ENCODE measurements at regions not wholly inside any gene's neighbourhood (a gene's known extent, or its start where the extent isn't known, plus 50 kb on each side); places are given as distances from the start of the nearest gene placed in this dataset.

GRCh38 chr6:120392941-120393340, 941.3 kb downstream of the TBC1D32 start:
- TF ChIP-seq ESRRA (IDR thresholded peaks at IDR 0.05; ENCODE audit: borderline replicate concordance, low read depth) (no peak), POLR2AphosphoS5 (IDR thresholded peaks at IDR 0.05; ENCODE audit: control insufficient read depth, insufficient read depth, low read depth, low read length) (no peak), SPI1 (IDR thresholded peaks at IDR 0.05; ENCODE audit: borderline replicate concordance, low read depth, low read length) (no peak), FOXK2 (conservative IDR thresholded peaks at IDR 0.05 in 1 of 2, IDR thresholded peaks at IDR 0.05 in 1 of 2; ENCODE audit: low read depth in 2 of 2) (no peak), FOS (IDR thresholded peaks at IDR 0.05; ENCODE audit: extremely low read depth, insufficient read length) (no peak), ZBTB33 (CRISPR knock-in tag; IDR thresholded peaks at IDR 0.05) (no peak), AFF4 (CRISPR knock-in tag; IDR thresholded peaks at IDR 0.05) (no peak), CREB3 (tag; conservative IDR thresholded peaks at IDR 0.05; ENCODE audit: low read depth) (no peak)
- TF ChIP-seq, protein P1, sequence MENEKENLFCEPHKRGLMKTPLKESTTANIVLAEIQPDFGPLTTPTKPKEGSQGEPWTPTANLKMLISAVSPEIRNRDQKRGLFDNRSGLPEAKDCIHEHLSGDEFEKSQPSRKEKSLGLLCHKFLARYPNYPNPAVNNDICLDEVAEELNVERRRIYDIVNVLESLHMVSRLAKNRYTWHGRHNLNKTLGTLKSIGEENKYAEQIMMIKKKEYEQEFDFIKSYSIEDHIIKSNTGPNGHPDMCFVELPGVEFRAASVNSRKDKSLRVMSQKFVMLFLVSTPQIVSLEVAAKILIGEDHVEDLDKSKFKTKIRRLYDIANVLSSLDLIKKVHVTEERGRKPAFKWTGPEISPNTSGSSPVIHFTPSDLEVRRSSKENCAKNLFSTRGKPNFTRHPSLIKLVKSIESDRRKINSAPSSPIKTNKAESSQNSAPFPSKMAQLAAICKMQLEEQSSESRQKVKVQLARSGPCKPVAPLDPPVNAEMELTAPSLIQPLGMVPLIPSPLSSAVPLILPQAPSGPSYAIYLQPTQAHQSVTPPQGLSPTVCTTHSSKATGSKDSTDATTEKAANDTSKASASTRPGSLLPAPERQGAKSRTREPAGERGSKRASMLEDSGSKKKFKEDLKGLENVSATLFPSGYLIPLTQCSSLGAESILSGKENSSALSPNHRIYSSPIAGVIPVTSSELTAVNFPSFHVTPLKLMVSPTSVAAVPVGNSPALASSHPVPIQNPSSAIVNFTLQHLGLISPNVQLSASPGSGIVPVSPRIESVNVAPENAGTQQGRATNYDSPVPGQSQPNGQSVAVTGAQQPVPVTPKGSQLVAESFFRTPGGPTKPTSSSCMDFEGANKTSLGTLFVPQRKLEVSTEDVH (IDR thresholded peaks at IDR 0.05; ENCODE audit: low read depth, partially characterized antibody) = no peak
